ENCODE measurements at regions not wholly inside any gene's neighbourhood (a gene's known extent, or its start where the extent isn't known, plus 50 kb on each side); places are given as distances from the start of the nearest gene placed in this dataset.

DNA sequence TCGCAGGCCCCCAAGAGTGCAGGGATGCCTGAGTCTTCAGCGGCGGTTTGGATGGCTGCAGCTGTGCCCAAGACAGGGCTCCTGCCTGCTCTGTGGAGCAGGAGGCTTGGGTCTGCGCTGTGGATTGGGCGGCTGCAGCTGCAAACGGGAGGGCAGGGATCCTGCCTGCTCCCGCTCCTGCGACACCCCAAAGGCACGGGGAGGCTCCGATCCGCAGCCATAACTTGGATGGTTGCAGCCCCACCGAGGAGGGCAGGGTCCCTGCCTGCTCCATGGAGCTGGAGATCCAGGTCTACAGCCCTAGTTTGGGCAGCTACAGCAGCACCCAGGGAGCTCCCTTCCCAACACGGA, 898.8 kb upstream of the NEGR1 start:
- DNase-seq: no peak

DNA sequence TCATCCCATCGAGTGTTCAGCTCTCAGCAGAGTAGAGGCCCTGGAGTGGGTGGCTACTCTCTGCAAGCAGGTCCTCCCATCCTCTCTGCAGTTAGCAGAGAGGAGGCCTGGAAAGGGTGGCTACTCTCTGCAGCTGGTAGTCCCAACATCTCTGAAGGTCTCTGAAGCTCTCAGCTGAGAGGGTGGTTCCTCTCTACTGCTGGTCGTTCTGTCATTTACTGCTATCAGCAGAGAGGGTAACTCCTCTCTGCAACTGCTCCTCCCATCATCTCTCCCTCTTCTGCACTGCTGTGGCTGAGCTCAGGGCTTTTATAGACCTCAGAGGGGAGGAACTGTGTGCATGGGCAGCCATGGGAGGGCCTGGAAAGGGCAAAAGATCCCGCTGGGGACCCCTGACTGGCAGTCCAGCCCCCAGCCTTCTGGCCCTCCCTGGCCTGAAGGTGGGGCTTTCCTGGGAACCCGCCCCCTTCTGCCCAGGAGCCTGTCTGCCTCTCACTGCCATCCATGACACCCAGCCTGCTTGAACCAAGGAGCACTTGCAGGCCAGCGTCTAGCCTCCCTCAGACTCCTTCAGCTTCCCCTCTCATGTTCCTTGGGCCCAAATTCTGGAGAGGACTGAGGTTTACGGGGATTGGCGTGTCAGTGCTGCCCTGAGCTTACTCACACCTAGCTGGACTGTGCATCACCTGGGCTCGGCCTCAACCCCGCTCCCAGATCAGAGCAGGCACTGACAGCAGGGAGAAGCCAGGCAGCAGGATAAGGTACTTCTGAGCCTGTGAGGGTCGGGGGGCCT, 898.3 kb upstream of the NEGR1 start:
- no peak for DNase-seq

DNA sequence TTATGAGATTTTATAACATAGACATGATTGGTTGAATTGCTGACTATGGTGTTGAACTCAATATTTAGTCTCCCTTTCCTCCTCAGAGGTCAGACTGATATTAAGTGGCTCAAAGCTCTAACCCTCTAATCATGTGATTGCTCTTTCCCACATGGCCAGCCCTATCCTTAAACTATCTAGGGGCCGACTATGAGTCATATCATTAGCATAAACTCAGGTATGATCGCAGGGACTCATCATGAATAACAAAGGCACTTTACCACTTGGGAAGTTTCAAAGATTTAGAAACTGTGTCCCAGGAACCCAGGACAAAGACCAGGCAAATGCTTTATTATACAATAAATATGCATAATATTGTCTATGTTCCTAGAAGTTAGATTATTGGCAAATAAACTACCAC, 894.6 kb upstream of the NEGR1 start:
- DNase-seq: no peak

DNA sequence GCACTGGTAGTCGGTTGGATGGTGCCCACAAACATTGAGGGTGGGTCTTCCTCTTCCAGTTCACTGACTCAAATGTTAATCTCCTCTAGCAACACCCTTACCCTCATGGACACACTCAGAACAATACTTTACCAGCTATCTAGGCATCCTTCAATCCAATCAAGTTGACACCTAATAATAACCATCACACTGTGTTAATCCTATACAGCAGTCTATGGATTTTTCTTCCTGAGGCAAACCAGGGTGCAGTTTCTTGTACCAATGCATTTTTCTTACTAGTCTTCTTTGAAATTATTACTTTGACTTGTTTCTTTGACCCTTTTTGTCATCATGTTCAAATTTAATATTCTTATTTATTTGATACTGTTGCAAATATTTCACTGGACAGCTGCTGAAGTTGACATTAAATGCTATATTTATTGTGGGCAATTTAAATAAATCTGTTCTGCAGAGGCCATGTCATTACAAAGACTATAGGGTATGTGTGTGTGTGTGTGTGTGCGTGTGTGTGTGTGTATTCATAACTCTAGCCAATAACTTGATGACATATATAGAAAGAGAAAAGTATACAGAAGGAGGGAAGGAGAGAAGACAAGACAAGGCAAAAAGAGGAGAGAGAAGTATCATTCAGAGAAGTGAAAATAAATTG, 884.8 kb upstream of the NEGR1 start:
- no peak for DNase-seq

DNA sequence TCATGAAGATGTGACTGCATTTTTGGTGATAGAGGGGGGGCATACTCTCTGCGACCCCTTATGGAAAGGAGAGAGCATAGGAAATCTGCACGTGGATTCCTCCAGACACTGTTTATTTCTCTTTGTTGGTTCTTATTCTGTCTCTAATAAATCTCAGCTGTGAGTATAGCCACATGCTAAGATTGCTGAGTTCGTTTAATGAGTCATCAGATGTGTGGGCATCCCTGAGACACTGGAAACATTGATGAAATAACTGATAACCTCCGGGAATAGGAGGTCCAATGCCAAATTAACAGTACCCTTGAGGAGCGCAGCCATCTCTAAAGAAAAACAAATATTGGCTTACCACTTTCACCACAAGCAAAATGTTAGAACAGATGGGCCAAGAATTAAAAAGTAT, 880.2 kb upstream of the NEGR1 start:
- DNase-seq: no peak

DNA sequence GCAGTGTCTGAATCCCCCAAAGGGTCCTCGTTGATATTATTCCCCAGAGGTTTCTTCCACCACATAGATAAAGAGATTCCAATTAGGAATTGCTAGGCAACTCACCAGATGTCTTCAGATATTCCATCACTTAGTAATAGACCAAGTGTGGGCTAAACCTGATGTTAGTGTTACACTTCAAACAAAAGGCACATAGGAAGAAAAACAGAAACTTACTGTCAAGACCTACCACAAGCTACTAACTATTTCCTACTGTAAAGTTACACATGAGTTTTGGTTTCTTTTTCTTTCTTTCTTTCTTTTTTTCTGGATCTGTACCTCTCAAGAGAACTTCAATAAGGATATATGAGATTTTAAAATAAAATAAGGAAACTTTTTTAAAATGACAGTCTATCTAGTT, 879.1 kb upstream of the NEGR1 start:
- no peak for DNase-seq

DNA sequence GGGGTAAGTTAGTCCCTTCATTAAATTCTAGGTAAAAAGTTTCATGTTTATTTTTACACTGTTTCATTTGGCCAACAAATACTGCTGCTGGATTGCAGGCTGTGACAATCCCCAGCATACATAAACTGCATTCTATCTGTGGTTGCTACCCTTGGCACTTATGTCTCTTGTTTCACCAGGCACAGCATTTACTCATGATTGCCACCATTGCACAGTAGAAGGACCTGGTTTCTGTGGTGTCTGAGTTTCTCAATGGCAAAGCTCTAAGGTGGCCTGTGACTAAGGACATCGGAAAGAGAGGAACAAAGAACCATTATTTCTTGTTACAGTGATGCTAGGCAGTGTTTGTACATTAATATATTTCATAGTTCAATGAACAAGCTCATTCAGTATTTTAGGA, 878.4 kb upstream of the NEGR1 start:
- no peak for DNase-seq

DNA sequence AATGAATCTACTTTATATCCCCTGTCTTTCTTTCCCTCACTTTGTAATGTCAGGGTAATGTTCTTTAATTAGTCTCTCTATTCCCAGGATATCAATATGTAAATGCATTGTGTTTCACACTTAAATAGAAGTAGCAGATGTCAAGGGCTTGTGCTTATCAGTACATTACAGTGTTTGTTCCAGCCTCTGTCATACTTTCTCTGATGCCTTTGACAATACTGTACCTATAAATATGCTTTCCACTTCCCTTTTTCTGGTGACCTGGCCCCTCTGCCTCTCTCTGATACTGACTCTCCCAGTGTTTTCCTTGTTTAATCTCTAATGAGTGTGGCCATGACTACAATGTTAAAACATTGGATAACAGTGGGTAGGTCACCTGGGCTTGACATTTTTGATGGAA, 862.0 kb upstream of the NEGR1 start:
- no peak for DNase-seq

DNA sequence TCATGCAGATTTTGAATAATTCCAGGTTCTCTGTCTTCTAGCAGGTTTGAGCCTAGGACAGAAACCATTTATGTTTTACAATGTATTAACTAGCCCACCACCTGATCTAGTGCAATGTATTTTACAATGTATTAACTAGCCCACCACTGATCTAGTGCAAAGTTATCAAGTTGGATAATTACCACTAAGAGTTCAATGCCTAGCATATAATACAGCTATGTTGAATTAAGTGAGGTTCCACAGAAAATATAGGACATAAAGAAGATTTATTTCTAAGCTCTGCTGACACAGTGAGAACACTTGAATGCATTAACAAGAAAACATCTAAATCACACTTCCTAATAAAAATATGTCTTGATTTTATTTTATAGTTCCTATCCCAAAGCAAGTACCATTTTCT, 854.6 kb upstream of the NEGR1 start:
- DNase-seq: no peak

DNA sequence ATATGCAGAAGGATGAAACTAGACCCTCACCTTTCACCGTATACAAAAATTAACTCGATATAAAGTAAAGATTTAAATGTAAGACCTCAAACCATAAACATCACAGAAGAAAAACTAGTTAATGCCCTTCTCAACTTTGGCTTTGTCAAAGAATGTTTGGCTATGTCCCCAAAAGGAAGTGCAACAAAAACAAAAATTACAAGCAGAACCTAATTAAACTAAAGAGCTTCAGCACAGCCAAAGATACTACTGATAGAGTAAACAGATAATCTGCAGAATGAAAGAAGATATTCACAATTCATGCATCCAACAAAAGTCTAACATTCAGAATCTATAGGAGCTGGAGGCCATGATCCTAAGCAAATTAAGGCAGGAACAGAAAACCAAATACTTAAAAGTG, 824.6 kb upstream of the NEGR1 start:
- no peak for DNase-seq

DNA sequence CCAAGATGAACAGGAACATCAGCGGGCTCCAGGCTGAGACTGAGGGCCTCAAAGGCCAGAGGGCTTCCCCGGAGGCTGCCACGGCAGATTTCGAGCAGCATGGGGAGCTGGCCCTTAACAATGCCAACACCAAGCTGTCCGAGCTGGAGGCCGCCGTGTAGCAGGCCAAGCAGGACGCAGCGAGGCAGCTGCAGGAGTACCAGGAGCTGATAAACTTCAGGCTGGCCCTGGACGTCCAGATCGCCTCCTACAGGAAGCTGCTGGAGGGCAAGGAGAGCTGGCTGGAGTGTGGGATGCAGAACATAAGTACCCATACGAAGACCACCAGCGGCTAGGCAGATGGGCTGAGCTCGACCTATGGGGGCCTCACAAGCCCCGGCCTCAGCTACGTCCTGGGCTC, 823.4 kb upstream of the NEGR1 start:
- no peak for DNase-seq

DNA sequence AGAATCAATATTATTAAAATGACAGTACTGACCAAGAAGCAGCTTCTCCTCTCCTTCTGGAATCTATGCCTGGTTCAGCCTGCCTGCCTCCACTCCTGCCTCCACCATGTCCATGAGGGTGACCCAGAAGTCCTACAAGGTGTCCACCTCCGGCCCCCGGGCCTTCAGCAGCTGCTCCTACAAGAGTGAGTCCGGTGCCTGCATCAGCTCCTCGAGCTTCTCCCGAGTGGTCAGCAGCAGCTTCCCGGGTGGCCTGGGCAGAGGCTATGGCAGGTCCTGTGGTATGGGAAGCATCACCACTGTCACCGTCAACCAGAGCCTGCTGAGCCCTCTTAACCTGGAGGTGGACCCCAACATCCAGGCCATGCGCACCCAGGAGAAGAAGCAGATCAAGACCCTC, 822.4 kb upstream of the NEGR1 start:
- no peak for DNase-seq

DNA sequence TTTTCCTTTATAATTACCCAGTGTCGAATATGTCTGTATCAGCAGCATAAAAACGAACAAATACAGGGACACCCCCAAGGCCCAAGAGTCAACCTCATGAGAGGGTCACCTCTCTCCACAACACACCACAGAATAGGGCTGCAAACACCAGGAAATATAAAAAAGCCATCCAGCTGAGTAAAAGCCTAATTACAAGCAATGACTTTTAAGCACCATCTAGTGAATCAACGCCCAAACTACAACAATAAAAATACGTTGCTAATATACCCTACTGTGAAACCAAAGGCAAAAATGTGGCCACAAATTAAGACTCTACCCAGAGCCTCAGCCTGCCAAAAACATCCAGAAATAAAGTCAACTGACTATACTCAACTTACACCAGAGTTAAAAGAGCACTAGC, 817.9 kb upstream of the NEGR1 start:
- DNase-seq: no peak

DNA sequence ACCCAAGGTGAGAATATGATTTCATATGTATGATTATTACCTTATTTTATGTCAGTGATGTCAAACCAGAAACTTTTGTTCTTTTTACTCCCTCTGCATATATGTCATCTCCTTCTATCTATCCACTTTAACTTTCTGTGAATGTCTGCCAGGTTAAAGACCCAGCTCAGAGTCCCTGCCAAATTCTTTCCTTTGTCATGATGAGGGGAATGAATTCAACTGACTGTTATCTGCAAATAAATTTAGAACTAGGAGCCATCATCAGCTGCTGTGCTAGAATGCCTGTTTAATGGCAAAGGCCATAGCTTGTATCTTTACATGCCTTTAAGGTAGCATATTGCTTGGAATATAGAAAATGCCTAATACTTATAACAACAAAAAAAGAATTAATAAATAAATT, 815.6 kb upstream of the NEGR1 start:
- no peak for DNase-seq

DNA sequence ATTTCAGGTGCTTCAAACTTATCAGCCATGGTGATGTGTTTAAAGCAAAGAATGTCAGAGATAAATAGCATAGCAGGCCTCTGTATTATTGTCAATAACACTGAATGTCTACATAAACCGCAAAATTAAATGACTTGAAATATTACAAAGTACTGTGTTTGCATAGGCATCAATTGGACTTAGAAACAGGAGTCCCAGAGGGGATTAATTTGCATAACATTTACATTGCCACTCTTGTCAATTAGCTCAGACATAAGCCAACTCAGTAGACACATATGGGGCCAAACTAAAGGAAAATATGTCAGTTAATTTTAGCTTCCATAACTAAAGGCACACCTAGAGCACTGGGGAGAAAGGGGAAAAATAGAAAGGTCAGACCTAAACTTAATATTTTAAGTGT, 814.5 kb upstream of the NEGR1 start:
- no peak for DNase-seq

DNA sequence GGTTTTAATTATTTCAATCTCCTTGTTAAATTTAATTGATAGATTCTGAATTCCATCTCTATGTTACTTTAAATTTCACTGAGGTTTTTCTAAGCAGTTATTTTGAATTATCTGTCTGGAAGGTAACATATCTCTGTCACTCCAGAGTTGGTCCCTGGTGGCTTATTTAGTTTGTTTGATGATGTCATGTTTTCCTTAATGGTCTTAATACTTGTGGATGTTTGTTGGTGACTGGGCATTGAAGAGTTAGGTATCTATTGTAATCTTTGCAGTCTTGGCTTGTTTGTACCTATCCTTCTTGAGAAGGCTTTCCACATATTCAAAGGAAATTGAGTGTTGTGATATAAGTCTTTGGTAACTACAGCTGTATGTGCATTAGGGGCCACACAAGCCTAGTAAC, 810.0 kb upstream of the NEGR1 start:
- DNase-seq: no peak

DNA sequence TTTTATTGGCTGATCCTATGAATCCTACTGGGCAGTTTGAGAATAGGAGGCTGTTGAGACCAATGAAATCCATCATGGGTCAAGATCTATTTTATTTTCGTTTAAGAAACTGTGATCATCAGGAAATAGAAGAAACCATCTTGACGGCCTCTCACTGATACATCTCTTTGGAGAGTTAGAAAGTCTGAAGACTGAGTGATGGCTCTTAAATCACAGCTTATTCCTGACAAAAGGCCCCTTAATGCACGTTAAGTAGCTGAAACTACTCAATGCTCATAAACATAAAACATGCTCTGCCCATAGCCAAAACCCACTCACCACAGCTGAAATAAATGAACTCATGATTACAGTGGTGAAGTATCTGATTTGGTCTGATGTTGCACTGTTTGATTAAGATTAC, 784.5 kb upstream of the NEGR1 start:
- DNase-seq: no peak

DNA sequence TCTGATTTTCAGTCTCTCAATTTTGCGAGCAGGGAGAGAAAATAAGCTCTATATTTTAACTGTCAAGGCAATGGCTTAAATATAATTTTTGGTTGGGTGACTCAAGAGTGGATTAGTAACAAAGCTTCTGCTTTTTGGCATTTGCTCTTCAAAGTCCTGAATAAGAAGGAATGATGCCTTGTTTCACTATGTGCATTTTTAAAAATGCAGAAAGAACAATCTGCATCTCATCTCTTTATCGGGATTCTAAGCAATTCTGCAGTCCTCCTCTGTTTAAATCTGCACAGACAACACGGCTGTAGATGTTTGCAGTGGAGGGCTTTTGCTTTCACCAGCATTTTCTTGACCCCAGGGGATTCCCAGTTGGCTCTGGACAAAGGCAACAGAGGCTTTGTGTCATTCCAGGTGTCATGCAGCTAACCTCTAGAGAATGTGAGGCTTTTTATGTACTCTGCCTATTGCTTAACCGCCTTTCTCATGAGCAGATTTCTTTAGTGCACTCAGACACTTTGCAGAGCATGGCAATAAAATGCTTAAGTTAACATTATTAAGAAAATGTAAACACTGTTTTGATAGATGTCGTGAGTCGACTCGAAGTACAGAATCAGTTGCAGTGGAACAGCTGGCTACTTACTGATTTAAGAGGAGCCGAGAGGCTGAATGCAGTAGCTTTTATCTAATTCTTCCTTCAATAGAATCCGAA, 783.2 kb upstream of the NEGR1 start:
- no peak for DNase-seq

DNA sequence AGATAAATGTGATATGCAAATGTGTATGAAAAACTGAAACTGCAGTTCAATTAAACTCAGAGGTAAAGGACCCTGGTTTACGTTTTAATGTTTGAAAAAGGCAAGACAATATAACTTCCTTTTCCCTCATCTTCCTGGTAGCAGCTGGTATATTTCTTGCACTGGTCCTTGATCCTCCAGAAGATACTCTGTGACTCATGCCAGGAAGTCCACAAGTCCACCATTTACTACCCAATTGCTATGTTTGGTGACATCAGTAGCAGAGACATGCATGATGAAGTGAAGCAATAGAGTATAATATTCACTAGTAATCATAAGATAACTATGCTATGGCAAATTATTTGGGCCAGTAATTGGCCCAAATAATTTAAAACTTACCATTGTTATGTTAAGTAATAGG, 774.5 kb upstream of the NEGR1 start:
- DNase-seq: no peak

DNA sequence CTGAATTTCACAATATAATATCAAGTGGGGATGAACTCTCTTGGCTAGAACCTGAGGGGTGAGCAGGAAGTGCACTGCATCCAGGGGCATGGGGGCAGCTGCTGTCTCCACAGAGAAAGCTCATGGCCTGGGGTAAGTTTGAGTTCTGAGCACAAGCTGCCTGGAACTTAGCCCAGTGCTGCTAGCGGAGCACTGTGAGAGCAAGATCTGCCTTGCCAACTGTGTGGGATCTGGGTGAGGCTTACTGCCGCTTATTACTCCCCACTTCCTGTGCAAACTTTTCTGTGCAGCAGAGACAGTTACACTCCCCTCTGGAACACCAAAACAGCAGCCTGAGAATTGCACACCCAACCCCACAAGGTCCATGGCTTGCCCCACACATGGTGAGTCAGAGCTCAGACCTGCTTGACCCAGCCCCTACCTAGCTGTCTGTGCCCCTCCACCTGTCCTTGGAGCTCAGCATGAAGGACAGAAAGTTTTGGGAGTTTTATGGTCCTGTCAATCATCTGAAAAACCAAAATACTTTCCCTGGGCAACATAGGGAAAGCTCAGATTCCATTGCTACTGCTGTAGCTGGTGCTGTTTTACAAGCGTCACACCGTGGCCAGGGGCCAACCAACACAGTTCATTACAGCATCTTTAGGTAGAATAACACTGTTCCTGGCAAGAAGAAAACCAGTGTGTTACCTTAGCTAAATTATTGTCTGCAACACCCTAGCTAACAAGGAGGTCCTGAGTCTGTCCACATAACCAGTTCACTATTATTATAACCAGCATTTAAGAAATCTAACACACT, 762.1 kb upstream of the NEGR1 start:
- DNase-seq: no peak

DNA sequence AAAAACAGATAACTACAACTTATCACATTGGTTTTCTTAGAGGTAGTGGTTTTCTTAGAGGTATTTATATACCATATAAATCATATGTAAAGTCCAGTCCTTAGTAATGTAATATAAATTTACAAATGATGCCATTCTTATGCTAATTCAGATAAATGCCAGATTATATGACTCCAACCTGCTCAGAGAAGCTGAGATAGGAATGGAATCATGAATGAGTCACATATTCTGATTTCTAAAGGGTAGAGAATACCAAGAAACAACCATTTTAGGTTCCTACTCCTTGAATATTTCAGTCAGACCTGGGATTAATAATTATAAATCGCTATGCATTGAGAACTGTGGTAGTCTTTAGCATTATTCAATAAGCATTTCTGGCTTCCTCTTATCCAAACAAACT, 760.1 kb upstream of the NEGR1 start:
- DNase-seq: no peak

DNA sequence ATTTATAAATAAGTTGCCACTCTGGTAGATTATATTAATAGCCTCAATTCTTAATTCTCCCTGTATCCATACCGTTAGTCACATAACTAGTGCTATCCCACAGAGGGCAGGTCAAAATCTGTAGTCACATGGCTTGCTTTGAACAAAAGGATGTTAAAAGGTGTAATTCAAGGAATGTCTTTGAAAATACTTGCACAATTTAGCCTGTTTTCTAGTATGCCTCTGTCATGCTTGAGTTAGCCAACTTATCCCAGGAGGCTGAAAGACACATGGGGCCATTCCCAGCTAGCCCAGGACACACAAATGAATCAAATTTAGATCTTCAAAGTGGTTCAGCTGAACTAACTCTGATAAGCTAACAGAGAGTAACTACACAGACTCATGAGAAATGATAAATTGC, 758.5 kb upstream of the NEGR1 start:
- DNase-seq: no peak

DNA sequence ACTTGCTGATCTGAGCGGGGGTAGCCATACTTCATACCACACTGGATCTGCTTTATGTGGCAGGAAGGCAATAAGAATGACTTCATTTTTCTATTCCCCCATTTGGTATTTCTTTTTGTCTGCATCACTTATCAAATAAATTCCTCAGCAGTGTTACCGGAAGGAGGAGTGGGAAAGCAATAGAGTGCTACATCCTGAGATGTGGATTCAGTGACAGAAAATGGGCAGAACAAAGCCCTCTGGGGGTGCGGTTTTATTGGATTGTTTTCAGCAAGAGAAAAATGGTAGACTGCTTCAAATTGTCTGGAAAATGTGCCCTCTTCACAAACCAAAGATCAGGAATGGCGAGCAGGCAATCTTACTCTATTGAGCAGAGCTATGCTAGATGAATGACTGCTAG, 751.9 kb upstream of the NEGR1 start:
- no peak for DNase-seq

DNA sequence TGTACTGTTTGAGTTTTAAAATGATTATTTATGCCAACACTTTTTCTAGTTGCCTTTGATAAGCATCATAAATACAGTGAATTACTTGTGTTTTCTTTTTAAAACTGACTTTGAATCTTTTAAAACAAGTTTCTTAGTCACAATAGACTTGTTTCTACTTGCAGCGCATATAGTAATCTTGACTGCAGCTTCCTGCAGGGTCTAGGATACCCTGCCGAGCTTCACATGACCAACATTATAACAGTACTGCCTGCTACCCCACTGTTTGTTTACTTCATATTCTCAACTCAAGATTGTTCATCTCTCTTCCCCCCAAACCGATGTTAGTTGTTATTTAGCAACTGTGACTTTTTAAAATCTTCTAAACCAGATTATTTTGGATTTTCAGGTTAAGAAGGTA, 751.3 kb upstream of the NEGR1 start:
- no peak for DNase-seq

Measured in SW 1271 (cell line).